GM23248 (cell line): ENCODE measurements at regions not wholly inside any gene's neighbourhood (a gene's known extent, or its start where the extent isn't known, plus 50 kb on each side); places are given as distances from the start of the nearest gene placed in this dataset.

Source experiments
- EZH2 ChIP-seq: fragments of 200-600 bp; sonication (generic); IDR thresholded peaks from 2 replicates; pipeline ENCODE4 v1.6.1; 2018; ENCODE audit warnings: antibody characterized with exemption, mild to moderate bottlenecking; ENCODE audit not compliant: insufficient read depth, poor library complexity, severe bottlenecking
- EZH2phosphoT487 ChIP-seq: fragments of 200-600 bp; sonication (generic); IDR thresholded peaks from 2 replicates; pipeline ENCODE4 v1.6.1; 2018; ENCODE audit warnings: antibody characterized with exemption, moderate library complexity, mild to moderate bottlenecking, low read depth; ENCODE audit not compliant: insufficient read depth

DNA sequence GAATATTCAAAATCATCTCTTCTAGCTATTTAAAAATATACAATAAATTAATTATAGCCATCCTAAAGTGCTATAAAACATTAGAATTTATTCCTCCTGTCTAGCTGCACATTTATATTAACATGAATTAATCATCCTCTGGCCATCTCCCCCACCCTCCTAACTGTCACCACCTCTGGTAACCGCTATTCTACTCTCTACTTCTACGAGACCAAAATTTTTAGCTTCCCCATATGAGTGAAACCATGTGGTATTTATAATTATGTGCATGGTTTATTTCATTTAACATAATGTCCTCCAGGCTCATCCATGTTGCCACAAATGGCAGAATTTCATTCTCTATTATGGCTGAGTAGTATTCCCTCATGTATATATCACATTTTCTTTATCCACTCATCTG is 265.2 kb downstream of the COG6 start:
- TF ChIP-seq EZH2phosphoT487: no peak
- TF ChIP-seq EZH2: no peak
